Amniotic epithelial cell (primary cell): ENCODE measurements at regions not wholly inside any gene's neighbourhood (a gene's known extent, or its start where the extent isn't known, plus 50 kb on each side); places are given as distances from the start of the nearest gene placed in this dataset.
A peak's percentile ranks its signal among the peaks of the same experiment; 100 is the strongest.
"Not testable (repeated sequence)": the region's sequence is repeated elsewhere in the genome, so short reads cannot be mapped to it uniquely, and the experiment has no call there.

Experiments
- DNase-seq: peaks from one replicate; pipeline ENCODE4 v3.0.0-alpha.2; 2010; ENCODE audit warnings: low read depth

DNA sequence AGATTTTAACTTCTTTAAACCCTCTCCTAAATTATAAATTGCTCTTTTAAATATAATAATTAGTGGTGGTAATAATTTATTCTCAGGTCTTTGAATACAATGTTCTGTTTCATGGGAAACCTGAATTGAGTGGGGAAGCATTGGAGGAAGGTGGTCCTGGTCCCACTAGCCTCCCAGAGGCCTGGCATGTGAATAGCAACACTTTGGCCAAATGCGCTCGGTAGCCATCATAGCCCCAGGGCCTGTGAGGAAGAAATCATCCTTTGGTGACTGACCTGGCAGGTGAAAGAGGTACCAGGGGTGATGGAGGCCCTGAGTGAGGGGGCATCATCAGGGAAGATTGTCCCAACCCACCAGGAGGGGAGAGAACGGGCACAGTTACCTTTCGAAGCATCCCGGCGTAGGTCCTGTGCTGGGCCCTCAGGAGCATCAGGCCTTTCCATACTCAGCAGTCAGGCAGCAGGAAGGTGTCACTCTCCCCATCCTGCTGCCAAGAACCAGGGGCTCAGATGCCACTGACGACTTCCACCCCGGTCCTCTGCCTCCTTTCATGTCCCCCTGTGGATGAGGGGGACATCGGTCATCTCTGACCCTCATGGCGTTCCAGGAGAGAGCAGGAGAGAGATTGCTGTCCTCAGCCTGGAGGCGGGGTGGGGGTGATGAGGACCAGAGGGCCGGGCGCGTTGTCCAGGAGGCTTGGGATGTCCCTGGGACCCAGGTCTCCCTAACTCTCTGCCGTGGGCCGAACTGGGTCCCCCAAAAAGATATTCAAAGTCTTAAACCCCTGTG, 78.6 kb upstream of the HPCAL1 start:
- DNase-seq = no peak

DNA sequence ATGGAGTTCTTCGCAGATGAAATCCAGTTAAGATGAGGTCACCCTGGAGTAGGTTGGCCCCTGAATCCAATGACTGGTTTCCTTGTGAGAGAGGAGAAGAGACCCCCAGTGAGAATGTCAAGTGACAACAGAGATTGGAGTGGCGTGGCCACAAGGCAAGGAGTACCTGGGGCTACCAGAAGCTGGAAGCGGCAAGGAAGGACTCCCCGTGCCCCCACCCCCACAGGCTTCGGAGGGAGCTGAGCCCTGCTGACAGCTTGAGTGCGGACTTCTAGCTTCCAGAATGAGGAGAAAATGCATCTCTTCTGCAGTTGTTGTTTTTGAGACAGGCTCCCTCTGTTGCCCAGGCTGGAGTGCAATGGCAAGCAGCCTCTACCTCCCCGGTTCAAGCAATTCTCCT, 78.0 kb upstream of the HPCAL1 start:
- no peak for DNase-seq

DNA sequence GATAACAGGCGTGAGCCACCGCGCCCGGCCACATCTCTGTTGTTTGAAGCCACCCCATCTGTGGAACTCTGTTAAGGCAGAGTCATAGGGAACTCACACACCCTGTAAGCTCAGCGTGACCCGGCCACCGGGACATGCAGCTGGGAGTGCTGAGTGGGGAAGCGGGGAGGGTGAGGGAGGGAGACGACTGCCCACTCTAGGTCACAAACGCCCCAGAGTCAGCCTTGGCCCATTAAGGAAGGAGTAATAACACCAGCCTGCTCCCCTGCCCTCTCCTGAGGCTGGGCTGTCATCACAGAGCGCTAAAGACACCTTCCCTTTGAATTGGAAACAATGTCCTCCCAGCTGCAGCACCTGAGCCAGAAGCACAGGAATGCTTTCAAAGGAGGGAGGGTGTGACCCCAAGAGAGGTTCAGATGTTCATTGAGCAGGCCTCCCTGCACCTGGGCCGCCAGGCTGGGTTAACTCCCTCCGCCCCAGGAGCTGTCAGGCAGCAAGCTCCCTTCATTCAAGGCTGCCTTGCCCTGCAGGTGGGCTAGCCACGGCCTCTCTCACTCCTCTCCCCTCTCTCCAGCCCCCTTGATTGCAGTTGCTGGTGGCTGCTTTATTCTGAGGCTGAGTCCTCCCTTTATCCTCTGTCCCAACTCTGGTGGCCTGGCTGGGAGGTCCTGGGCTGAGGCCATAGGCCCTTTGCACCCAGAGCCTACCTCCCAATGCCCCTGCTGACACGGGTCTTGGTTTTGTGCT, 77.2 kb upstream of the HPCAL1 start:
- no peak for DNase-seq

DNA sequence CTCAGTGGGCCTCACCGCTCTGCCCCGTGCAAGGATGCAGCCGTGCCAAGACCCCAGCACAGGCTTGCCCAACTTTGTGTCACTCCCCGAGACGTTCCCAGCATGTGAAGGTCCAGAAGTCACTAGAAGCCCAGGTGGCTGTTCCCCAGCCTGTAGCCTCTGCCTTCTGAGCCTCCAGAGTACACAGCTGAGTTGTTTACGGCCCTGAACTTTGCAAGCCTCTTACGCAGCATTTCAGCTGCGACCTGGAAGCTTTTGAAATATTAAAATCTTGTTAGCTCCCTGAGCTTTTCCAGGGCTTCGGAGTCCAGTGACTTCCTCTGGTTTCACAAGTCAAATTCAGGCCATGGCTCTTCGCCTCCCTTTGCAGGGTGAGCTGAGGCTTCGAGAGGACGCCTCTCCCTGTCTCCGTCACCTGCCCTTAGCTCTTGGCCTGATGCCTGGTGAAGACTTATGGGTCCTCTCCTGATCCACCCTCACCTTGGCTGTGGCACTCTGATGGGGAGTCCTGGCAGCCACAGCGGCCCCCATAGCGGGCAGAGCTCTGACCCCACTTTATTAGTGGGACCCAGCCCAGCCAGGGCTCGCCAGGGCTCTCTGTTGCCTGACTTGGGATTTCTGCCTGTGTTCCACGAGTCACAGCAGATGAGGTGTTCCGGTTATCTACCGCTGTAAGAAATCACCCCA, 76.5 kb upstream of the HPCAL1 start:
- no peak for DNase-seq

DNA sequence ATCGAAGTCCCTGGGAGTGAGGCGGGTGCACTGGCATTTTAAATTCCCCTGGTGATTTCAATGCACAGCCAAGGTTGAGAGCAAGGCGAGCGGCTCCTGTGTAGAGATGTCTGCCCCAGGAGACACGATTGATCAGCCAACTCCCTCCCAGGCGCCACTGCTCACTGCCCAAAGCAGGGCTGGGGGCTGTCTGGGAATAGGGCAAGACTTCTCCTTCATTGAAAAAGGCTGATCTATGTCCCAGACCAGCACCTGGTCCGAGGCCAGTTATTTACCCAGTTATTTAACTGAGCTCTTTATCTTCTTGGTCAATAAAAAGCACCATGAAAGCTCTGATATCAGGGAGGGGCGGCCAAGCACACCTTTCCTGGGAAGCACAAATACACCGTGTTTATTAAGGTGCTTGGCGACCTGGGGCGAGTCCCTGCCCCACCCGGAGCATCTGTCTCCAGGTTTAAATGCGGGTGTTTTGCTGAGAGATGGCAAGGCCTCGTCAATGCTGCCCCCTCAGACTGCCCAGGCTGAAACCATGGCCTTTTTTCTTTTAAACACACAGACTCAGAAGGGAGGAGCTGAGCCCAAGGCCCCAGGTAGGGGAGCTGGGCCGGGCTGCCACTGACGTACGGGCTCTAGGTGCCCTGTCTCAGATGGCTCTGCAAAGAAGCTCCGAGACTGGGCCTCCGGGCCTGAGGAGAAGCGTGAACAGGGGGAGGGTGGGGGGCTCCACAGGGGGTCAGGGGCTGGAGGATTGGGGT, 73.9 kb upstream of the HPCAL1 start:
- DNase-seq = no peak

DNA sequence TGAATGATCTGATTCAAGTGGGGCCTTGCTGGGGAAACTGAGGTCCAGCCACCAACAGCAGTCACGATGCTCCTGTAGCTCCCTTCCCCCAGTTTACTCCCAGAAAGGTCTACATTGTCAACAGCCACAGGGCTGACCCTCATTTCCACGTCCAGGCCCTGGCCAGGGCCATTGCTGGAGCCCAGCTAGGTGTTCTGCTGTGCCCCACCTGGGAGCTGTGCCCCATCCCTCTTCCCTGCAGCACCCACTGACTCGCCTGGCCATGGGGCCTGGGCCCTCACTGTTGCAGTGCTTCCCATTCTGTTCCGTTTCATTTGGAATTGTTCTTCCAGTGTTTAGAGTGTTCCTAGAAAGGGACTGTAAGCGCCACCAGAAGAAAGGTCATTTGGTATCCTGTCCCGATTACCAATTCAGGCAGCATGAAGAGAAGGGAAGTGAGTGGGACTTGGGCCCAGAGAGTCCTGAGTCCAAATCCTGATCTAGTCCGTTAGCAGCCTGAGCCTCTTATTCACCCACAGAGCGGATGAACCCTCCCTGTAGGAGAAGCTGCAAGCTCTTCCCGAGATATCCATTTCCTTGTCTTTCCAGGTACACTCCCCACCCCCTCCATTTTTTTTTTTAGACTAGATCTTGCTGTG, 73.1 kb upstream of the HPCAL1 start:
- no peak for DNase-seq

DNA sequence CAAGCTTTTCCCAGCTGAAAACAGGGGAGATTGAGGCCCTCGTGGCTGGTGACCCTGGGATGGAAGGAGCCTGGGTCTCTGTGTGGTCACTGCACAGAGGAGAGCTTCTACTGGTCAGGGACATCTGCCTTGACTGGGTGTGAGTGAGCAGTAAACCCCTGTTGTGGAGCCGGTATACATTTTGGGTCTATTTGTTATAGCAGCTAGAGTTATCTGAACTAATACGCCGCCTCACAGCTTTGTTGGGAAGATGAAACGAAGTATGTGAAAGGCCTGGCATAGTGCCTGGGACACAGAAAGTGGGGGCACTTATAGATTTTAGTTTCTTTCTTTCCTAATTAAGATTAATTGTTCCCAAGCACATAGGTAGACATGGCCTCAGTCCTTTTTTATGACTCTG, 72.2 kb upstream of the HPCAL1 start:
- DNase-seq = no peak

DNA sequence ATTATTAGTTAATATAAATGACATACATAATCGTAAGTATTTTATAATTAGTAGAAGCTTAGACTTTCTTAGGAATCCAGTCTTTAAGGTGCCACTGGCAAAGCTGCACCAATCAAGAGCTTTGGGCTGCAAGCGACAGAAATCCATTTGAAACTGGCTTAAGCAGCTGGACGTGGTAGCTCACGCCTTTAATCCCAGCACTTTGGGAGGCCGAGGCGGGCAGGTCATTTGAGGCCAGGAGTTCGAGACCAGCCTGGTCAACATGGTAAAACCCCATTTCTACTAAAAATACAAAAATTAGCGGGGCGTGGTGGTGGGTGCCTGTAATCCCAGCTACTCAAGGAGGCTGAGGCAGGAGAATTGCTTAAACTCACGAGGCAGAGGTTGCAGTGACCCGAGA, 71.8 kb upstream of the HPCAL1 start:
- DNase-seq = not testable (repeated sequence)

DNA sequence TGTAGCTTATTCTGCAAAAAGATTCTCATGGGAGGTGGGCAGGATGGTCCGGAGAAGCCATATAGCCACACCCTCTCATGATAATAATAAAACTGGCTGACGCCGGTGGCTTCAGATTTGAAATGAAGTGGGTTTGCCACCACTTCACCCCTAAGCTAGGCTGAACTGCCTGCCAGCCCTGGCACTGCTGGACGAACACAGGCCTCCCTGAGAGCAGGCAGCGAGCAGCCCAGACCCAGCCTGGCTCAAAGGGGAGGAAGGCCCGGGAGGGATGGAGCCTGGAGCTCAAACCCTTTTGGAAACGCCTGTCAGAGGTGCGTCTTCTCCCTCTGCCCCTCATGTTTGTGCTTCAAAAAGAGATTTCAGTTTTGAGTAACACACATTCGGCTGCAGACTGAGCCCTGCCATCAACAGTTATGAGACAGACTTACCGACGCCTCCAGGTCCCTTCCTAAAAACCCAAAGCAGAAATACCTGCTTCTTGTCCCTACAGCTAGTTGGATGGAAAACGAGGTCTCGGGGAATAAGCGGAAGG, 71.1 kb upstream of the HPCAL1 start:
- DNase-seq = no peak

DNA sequence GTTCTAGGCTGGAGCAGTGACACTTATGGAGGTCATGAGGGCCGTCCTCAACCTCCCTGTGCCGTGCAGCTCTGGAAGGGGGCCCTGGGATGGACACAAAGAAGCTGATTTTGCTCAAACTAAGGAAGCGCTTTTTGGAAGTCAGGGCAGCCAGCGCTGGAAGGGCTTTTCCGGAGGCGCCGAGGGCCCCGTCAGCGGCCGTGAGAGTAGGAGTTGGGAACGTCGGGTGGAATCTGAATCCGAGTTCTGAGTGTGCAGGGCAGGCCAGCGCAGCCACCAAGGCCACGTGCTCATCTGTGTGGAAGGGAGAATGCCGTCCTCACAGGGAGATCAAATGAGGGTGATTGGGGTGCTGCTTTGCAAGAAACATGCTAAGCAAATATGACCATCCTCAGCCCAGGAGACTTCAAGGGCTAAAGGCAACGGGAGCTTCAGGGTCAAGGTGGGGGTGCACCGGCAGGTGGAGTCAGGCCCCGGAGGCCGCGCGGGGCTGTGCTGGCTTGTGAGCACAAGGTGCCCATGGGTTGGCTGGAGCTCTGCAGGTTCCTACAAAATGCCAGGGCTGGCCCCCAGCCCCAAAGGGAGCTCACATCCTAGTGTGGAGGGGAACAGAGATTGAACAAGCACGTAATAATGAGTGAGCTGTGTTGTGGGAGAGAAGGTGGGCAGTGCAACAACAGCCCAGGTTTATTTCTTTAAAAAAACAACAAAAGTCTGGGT, 70.4 kb upstream of the HPCAL1 start:
- DNase-seq = no peak

DNA sequence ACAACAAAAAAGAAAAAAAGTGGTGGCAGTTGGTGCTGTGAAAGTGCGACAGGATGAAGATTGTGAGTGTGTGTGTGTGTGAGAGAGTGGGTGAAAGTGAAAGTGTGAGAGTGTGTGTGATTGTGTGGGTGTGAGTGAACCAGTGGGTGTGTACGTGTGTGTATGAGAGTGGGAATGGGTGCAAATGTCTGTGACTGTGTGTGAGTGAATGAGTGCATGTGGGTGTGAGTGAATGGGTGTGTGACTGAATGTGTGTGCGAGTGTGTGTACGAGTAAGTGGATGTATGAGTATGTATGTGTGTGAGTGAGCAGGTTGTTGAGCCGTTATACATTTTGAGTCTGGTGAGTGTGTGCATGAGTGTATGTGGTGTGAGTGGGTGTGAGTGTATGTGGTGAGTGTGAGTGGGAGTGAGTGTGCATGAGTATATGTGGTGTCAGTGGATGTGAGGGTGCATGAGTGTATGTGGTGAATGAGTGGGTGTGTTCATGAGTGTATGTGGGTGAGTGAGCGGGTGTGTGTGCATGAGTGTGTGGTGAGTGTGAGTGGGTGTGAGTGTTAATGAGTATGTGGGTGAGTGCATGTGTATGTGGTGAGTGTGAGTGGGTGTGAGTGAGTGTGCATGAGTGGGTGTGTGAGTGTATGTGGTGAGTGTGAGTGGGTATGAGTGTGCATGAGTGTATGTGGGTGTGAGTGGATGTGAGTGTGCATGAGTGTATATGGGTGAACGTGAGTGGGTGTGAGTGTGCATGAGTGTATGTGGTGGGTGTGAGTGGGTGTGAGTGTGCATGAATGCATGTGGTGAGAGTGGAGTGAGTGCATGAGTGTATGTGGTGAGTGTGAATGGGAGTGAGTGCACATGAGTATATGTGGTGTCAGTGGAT, 69.3 kb upstream of the HPCAL1 start:
- DNase-seq = no peak

DNA sequence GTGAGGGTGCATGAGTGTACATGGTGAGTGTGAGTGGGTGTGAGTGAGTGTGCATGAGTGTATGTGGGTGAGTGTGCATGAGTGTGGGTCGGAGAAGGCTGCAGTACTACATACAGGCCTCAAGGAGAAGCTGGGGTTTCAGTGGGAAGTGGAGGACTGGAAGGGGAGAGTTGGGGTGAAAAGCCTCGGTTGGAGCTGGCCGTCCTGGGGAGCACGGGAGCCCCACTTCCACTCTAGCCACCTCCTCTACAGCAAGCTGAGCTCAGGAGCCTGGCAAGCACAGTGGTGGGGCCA, 68.7 kb upstream of the HPCAL1 start:
- no peak for DNase-seq

DNA sequence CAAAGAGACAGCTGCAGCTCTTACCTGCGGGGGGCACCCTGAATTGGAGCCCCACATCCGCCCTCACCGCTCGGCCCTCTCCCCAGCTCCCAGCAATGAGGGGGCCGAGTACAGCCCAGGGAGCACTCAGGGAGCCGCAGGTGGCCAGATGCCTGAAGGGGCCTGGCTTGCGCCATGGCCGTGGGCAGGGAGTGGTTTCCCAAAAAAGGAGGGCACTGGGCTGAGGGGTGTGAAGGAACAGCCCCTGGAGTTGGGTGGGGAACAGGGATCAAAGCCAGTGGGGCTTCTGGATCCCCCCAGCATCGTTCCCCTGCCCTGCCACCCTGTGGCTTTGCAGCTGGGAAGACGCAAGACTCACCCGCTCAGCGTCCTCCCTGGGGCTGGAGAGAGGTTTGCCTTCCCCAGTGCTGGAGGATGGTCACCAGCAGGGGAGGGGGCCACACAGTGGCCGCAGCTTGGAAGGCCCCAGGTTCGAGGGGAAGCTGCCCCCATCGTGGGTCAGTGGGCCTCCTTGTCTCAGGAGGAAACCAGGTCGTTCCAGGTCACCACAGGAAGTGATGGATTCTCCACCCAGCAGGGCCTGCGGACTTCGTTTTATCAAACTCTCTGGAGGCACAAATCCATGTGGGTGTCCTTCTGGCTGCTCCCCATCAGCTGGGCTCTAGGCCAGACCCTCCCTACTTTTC, 68.2 kb upstream of the HPCAL1 start:
- DNase-seq = peak; percentile 37

DNA sequence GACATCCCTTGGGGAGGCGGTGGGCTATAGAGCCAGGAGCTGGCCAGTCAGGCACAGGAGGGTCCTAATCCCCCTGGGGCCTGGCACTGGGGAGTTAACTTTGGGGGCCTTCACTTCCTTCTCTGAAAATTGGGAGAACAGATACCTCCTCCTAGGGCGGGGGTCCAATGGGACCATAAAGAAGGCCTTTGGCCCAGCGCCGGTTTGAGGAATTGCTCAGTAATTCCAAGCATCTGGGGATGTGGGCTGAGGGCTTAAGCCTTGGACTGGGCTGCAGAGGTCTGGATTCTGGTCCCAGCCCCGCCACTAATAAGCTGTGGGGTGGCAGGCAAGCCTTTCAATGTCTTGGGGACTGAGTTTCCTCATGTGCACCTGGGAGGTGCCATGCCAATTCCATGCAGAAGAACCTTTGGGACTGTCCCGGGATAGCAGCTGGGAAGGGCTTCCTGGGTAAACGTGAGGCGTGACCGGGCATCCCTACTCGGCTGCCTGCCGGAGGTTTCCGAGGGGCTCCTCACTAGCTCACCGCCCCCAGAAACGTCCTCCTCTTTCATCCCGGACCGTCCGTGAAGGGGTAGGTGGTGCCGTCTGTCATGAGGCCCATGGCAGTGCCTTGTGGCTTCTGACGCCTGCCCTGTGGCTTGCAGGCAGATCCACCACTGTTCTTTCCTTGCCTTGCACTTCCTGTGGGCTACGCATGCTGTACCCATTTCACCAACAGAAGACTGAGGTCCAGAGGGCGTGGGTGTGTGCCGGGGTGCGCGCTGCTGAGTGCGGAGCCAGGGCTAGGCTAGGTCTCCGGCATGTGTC, 67.4 kb upstream of the HPCAL1 start:
- peak; percentile 50 for DNase-seq

DNA sequence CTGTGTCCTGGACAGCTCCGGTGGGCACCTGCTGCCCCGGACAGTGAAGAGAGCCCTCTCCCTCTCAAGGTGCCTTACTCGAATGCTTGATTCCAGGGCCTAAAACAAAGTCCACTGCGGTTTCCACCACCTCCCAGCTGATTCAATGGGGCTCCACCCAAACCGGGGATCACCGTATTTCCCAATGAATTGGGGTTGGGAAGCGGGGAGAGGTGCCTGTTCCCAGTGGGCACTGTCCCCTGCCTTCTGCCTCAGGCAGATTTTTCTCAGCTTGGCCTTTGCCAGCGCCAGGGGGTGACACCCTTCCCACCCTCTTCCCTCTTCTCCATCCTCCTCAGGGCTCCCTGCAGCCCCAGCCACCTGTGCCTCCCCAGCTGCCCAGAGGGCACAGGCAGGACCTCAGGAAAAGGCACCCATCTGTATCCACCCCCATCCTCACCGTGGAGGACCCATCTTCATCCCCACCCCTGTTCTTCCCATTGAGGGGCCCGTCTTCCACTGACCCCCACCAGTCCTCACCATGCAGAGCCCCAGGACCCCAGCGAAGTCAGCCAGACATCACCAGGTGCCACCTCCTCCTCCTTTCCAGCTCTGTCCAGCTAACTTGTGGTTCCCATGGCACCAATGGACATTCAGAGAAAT, 66.7 kb upstream of the HPCAL1 start:
- DNase-seq = no peak

DNA sequence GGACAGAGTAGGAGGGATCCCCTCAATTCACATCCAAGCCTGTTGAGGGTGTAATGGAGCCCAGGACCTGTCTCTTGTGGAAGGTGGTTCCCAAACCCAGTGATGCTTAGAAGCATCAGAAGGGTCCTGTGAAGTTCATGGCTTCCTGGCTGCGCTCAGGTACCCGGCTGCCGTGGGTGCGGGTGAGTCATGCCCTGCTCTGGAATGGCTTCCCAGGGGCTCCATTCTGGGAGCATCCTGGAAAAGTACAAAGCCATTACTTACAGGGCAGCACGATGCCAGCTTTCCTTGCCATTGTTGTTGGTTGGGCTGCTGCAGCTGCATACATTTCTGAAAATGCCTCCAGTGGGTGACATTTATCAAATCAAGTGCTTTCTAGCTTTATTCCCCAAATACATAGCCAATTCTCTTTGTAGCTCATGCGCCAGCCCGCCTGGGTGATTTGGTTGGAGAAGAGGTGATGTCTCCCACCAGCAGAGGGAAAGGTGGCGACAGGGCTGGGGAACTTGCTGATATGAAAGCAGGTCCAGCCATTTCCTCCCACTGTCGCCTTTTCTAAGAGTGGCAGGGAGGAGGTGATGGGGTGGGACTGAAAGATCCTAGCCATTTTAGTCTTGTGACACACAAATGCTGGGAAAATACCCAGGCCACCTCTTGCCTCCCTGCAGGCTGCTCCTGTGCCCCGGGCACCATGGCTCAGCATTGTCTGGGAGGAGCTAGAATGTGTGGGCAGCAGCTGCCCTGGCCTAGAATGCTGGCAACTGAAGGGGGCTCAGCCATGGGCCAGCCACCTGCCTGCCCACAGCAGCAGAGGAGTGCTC, 65.9 kb upstream of the HPCAL1 start:
- no peak for DNase-seq
